ENCODE measurements at regions not wholly inside any gene's neighbourhood (a gene's known extent, or its start where the extent isn't known, plus 50 kb on each side); places are given as distances from the start of the nearest gene placed in this dataset.

DNA sequence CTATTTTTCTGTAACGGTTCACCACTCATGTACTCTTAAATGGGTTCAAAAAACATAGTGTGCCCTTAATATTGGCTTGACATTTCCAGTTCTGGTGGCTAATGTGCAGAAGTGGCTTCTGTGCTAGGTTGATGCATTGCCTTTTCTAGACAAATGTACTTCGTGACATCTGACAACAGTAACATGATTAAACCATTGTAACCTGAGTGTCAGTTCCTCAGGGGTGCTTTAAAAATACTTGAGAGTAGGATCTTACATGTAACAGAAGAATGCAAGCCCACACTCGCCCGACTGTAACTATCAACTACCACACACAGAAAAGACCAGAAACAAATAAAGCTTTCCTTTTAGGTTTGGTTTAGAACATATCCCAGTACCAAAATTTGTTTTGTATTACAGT, 393.4 kb upstream of the NFE2L3 start:
- DNase-seq, result no peak

- no peak for DNase-seq
These were observed 392.7 kb upstream of the NFE2L3 start for GRCh38 chr7:25759286-25759685.

DNA sequence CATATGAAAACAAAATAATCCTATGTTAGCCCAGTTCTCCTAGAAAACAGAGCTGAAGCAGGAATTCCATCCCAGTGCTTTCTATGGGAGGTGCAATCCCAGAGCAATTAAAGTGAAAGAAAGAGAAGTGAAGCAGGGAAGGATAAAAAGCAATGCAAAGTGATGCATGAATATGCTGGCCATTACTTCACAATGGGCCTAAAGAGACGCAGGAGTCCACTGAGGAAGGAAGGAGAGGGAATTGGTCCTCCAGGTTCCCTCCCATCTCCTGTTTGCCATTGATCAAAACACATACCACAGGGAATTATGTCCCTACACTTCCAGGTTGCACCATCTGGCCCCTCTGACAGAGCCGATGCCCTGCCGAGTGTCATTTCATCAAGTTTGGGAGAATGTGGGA, 392.2 kb upstream of the NFE2L3 start:
- no peak for DNase-seq

DNA sequence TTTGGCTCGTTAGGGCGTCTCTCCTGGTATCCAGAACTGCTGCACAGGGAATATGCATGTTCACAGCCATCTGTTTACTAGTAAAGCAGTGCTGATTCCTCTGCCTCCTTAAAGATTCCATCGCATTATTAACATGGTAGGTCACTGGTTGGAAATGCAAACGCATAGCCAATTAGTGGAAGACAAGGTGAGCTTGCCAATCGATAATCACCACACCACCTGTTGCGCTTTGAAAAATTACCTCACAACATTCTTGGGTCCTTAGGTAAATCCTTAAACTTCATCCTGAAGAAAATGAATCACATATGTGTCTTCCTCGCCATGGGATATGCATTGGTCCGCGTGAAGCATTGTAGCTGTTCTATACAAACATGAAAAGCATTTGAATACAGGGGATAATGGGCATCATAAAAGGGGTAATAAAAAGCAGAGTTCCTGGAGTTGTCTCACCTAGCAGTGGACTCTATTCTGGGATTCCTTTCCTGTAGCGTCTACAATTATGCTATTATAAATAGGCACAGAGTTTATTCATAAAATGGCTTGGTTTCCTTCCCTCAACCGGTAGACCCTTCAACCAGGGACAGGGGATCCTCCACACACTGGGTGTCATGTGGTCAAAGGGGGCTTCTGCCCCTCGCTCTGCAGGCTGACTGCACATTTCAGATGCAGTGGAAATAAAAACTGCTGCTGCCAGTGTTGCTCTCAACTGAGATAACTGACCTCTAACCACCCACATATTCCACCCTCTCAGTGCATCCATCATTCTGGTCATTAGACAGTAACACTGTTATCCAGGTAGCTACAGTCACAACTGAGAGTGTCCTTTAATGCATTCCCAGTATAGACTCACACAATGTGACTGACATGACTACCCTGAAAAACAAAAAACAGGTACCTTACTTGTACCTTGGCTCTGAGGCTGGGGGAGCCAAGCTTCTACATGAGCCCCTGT, 389.2 kb upstream of the NFE2L3 start:
- no peak for DNase-seq

DNA sequence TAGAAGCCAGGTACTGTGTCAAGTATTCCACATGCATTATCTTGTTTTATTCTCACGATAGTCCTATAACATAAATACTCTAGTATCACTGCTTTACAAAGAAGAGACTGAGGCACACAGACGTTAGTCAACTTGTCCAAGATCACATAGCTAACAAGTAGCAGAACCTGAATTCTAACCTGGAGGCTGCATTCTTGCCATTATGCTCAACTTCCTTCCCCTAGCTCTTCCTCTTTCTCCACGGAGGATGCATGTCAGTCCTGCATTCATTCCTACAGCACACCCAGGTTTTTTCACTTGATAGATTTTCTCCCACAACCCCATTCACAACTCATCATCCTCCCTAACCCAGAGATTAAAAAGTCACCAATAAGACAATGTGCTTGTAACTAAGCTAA, 388.5 kb upstream of the NFE2L3 start:
- no peak for DNase-seq

- DNase-seq, result no peak
These were observed 386.8 kb upstream of the NFE2L3 start for GRCh38 chr7:25765110-25765655.

- no peak for DNase-seq
These were observed 381.8 kb upstream of the NFE2L3 start for GRCh38 chr7:25770235-25770634.

- no peak for DNase-seq
These were observed 381.3 kb upstream of the NFE2L3 start for GRCh38 chr7:25770670-25771069.

- DNase-seq, result no peak
These were observed 380.5 kb upstream of the NFE2L3 start for GRCh38 chr7:25771491-25771890.

DNA sequence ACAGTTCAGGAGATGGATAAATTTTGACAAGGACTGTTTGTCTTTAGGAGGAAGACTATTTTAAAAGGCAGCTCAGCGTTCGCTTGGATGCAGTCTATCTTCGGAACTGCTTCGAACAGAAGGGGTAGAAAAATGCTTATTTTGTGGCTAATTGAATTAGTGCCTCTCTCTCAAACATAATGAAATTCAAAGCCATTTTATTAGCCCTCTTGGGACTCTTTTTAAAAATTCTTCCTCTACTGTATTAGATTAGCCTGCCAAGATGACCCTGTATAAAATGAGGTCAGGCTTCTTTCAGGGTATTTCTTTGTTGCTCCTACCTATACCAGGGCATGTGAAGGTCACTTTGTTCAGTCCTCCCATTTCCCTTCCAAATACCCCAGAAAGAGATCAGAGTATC, 379.2 kb upstream of the NFE2L3 start:
- no peak for DNase-seq

GRCh38 chr7:25774675-25775074, 377.3 kb upstream of the NFE2L3 start:
- no peak for DNase-seq

- no peak for DNase-seq
These were observed 376.4 kb upstream of the NFE2L3 start for GRCh38 chr7:25775570-25775969.

GRCh38 chr7:25775999-25776743, 375.8 kb upstream of the NFE2L3 start:
- no peak for DNase-seq

DNA sequence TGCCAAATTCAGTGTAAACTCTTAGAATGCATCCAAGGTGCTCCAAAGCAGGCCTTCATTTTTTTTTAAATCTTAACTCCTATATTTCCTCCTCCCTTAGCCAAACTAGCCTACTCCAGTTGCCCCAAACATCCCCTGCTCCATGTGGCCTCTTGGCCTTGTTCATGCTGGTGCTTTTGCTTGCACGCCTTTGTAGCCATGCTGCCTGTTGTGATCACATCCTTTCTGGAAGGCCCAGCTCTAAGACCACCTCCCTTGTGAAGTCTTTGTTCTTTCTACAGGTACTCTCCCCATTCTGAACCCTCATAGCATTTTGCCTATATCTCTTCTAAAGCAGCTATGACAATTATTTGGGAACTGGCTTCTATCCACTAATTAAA, 375.3 kb upstream of the NFE2L3 start:
- DNase-seq, result no peak

GRCh38 chr7:25777969-25778708, 373.9 kb upstream of the NFE2L3 start:
- DNase-seq, result no peak

DNA sequence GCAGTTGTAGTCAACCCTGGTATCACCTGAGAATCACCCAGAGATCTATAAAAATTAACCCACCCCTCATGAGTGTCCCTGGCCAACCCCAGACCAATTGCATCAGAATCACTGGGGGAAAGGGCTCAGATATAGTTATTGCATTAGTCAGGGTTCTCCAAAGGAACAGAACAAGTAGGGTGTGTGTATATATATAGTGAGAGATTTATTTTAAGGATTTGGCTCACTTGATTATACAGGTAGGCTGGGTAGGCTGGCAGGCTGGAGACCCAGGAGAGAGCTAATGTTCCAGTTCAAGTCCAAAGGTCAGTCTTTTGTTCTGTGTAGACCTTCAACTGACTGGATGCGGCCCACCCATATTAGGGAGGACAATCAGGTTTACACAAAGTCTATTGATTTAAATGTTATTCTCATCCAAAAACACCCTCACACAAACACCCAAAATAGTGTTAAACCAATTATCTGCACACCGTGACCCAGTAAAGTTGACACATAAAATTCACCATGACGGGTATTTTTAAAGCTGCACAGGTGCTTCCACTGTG, 372.9 kb upstream of the NFE2L3 start:
- no peak for DNase-seq

GRCh38 chr7:25780904-25781303, 371.1 kb upstream of the NFE2L3 start:
- no peak for DNase-seq

GRCh38 chr7:25781704-25782103, 370.3 kb upstream of the NFE2L3 start:
- peak; percentile 8 for DNase-seq

DNA sequence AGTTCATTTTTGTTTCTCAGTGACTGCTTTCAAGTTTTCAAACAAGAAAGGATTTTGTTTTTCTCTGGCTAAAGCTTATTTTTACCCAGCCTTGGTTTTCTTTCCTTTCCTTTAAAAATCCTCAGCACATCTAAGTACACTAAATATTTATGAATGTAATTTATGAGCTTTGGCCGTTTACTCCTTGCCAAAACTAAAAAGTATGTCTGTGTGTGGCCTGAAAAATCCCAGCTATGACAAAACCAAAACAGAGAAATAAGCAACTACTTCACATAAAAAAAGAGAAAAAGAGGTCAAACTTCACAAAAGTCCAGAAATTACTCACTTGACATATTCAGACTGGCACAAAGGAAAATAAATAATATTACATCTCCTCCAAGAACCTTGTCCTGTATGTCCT, 365.1 kb upstream of the NFE2L3 start:
- DNase-seq, result no peak

- no peak for DNase-seq
These were observed 364.7 kb upstream of the NFE2L3 start for GRCh38 chr7:25787336-25787735.

DNA sequence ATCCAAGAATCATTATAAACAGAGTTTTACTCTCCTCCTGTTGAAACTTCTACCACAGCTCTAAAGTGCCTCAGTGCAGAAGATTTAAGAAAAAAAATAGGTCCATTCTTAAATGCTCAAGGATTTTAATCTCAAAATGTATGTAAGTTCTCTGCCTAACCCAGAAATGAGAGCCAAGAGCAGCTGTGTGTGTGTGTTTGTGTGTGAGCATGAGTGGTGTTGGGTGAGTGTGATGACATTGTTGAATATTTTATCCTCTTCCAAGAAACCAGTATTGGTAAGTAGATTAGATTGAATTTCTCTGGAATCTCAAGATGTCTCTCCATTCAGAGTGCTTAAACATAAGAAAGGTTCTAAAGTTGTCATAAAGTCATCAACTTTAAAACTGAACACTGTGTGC, 363.6 kb upstream of the NFE2L3 start:
- no peak for DNase-seq

DNA sequence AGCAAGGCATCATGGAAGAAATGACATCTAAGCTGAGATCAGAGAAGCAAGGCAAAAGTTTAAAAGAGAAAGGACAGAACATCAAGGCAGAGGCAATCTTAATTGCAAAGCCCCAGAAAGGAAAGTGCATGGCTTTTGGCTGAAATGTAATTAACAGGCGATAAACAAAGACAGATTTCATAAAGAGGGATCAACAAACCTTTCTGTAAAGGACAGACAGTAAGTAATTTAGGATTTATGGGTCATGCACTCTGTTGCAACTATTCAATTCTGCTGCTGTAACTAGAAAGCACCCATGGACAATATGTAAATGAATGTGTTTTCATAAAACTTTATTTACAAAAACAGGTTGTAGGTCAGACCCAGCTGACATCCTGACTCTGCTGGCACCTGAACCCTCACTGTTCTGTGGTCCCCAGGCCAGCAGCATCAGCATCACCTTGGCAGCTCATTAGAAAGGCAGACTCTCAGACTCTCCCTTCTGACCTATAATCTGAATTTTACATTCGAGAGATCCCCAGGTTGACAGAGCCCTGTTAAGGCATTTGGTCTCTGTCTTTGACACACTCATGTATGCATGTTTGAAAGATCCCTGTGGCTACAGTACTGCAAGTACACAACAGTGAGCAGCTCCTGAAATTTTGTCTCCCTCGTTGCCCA, 362.9 kb upstream of the NFE2L3 start:
- DNase-seq, result no peak
